ENCODE measurements at regions not wholly inside any gene's neighbourhood (a gene's known extent, or its start where the extent isn't known, plus 50 kb on each side); places are given as distances from the start of the nearest gene placed in this dataset.

GRCh38 chr5:23591250-23591649, 83.8 kb downstream of the PRDM9 start:
- no peaks in the 10 kb centered on the region for H3K9me3 ChIP-seq (ENCODE audit: control insufficient read depth, insufficient read depth, low read length)
- no peak for TF ChIP-seq EZH2phosphoT487 (IDR thresholded peaks at IDR 0.05; ENCODE audit: borderline replicate concordance, low read length)
- no peak overlapping the region for H3K4me3 ChIP-seq (ENCODE audit: low read length)
- no peaks in the 10 kb centered on the region for H3K9me2 ChIP-seq (replicated peaks; ENCODE audit: control insufficient read depth, low read length)
- H3K4me1 ChIP-seq (ENCODE audit: control insufficient read depth, low read length): no peaks in the 10 kb centered on the region
- H3K79me2 ChIP-seq (ENCODE audit: control insufficient read depth, low read length): no peaks in the 10 kb centered on the region
- no peak overlapping the region for H3K27ac ChIP-seq (ENCODE audit: low read depth, low read length)
- no peaks in the 10 kb centered on the region for H3F3A ChIP-seq (ENCODE audit: control insufficient read depth, insufficient read depth)
- no peaks in the 10 kb centered on the region for H3K36me3 ChIP-seq (ENCODE audit: control insufficient read depth, low read length)
- H3K27me3 ChIP-seq (ENCODE audit: control insufficient read depth, low read length): no peaks in the 10 kb centered on the region
- no peak overlapping the region for H3K4me2 ChIP-seq (ENCODE audit: low read length)
- no peaks in the 10 kb centered on the region for H4K20me1 ChIP-seq (ENCODE audit: control insufficient read depth, insufficient read depth, low read depth, low read length)

- no peaks in the 10 kb centered on the region for H3K9me3 ChIP-seq (ENCODE audit: control insufficient read depth, insufficient read depth, low read length)
- no peaks in the 10 kb centered on the region for H3F3A ChIP-seq (ENCODE audit: control insufficient read depth, insufficient read depth)
- no peaks in the 10 kb centered on the region for H4K20me1 ChIP-seq (ENCODE audit: control insufficient read depth, insufficient read depth, low read depth, low read length)
- H3K4me3 ChIP-seq (ENCODE audit: low read length): no peak overlapping the region
- H3K9me2 ChIP-seq (replicated peaks; ENCODE audit: control insufficient read depth, low read length): no peaks in the 10 kb centered on the region
- H3K36me3 ChIP-seq (ENCODE audit: control insufficient read depth, low read length): no peaks in the 10 kb centered on the region
- H3K4me2 ChIP-seq (ENCODE audit: low read length): no peak overlapping the region
- H3K27ac ChIP-seq (ENCODE audit: low read depth, low read length): no peak overlapping the region
- TF ChIP-seq EZH2phosphoT487 (IDR thresholded peaks at IDR 0.05; ENCODE audit: borderline replicate concordance, low read length) (no peak), CTCF (IDR thresholded peaks at IDR 0.05; ENCODE audit: low read depth, low read length, poor library complexity, severe bottlenecking) (no peak)
- H3K27me3 ChIP-seq (ENCODE audit: control insufficient read depth, low read length): no peaks in the 10 kb centered on the region
- H3K4me1 ChIP-seq (ENCODE audit: control insufficient read depth, low read length): no peaks in the 10 kb centered on the region
- no peaks in the 10 kb centered on the region for H3K79me2 ChIP-seq (ENCODE audit: control insufficient read depth, low read length)
Observed at GRCh38 chr5:23606927-23607326, 99.5 kb downstream of the PRDM9 start.

DNA sequence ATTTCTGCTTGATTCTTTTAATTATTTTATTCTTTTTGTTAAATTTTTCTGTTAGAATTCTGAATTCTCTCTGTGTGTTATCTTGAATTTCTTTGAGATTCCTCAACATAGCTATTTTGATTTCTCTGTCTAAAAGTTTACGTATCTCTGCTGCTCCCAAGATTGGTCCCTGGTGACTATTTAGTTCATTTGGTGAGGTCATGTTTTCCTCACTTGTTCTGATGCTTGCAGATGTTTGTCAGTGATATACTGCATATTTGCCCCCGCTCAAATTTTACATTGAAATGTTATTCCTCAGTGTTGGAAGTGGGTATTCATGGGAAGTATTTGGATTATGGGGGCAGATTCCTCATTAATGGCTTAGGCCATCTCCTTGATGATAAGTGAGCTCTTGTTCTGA, 105.3 kb downstream of the PRDM9 start:
- H3K27me3 ChIP-seq (ENCODE audit: control insufficient read depth, low read length): no peaks in the 10 kb centered on the region
- no peak overlapping the region for H3K4me2 ChIP-seq (ENCODE audit: low read length)
- H4K20me1 ChIP-seq (ENCODE audit: control insufficient read depth, insufficient read depth, low read depth, low read length): no peaks in the 10 kb centered on the region
- no peak overlapping the region for H3K27ac ChIP-seq (ENCODE audit: low read depth, low read length)
- H3F3A ChIP-seq (ENCODE audit: control insufficient read depth, insufficient read depth): no peaks in the 10 kb centered on the region
- no peaks in the 10 kb centered on the region for H3K4me1 ChIP-seq (ENCODE audit: control insufficient read depth, low read length)
- H3K4me3 ChIP-seq (ENCODE audit: low read length): no peak overlapping the region
- no peaks in the 10 kb centered on the region for H3K9me2 ChIP-seq (replicated peaks; ENCODE audit: control insufficient read depth, low read length)
- TF ChIP-seq CTCF (IDR thresholded peaks at IDR 0.05; ENCODE audit: low read depth, low read length, poor library complexity, severe bottlenecking): no peak
- TF ChIP-seq EZH2phosphoT487 (IDR thresholded peaks at IDR 0.05; ENCODE audit: borderline replicate concordance, low read length): no peak
- H3K36me3 ChIP-seq (ENCODE audit: control insufficient read depth, low read length): no peaks in the 10 kb centered on the region
- no peaks in the 10 kb centered on the region for H3K79me2 ChIP-seq (ENCODE audit: control insufficient read depth, low read length)
- no peaks in the 10 kb centered on the region for H3K9me3 ChIP-seq (ENCODE audit: control insufficient read depth, insufficient read depth, low read length)

DNA sequence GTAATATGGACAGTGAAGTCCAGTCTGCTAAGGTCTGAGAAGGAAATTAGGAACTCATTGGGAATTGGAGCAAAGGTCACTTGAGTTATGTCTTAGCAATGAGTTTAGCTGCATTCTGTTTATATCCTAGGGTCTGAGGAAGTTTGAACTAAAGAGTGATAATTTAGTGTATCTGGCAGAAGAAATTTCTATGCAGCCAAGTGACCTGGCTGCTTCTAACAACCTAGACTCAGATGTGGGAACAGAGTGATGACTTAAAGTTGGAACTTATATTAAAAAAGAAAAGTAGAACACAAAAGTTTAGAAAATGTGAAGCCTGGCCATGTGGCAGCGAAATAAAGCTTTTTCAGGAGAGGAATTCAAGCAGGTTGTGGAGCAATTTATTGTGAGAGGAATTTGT, 106.2 kb downstream of the PRDM9 start:
- no peaks in the 10 kb centered on the region for H3K9me3 ChIP-seq (ENCODE audit: control insufficient read depth, insufficient read depth, low read length)
- H4K20me1 ChIP-seq (ENCODE audit: control insufficient read depth, insufficient read depth, low read depth, low read length): no peaks in the 10 kb centered on the region
- H3F3A ChIP-seq (ENCODE audit: control insufficient read depth, insufficient read depth): no peaks in the 10 kb centered on the region
- no peaks in the 10 kb centered on the region for H3K36me3 ChIP-seq (ENCODE audit: control insufficient read depth, low read length)
- H3K4me3 ChIP-seq (ENCODE audit: low read length): no peak overlapping the region
- TF ChIP-seq CTCF (IDR thresholded peaks at IDR 0.05; ENCODE audit: low read depth, low read length, poor library complexity, severe bottlenecking) (no peak), EZH2phosphoT487 (IDR thresholded peaks at IDR 0.05; ENCODE audit: borderline replicate concordance, low read length) (no peak)
- H3K27ac ChIP-seq (ENCODE audit: low read depth, low read length): no peak overlapping the region
- no peaks in the 10 kb centered on the region for H3K4me1 ChIP-seq (ENCODE audit: control insufficient read depth, low read length)
- no peak overlapping the region for H3K4me2 ChIP-seq (ENCODE audit: low read length)
- H3K79me2 ChIP-seq (ENCODE audit: control insufficient read depth, low read length): no peaks in the 10 kb centered on the region
- H3K27me3 ChIP-seq (ENCODE audit: control insufficient read depth, low read length): no peaks in the 10 kb centered on the region
- no peaks in the 10 kb centered on the region for H3K9me2 ChIP-seq (replicated peaks; ENCODE audit: control insufficient read depth, low read length)
